H9 (cell line): ENCODE measurements at regions not wholly inside any gene's neighbourhood (a gene's known extent, or its start where the extent isn't known, plus 50 kb on each side); places are given as distances from the start of the nearest gene placed in this dataset.

ENCODE experiments used
- DNase-seq: peaks from one replicate; pipeline ENCODE4 v3.0.0-alpha.2; 2017
- H2AFZ ChIP-seq: one replicate; pipeline ENCODE4 v1.6.1; 2013; ENCODE audit warnings: mild to moderate bottlenecking, low read length, control low read depth, moderate library complexity
- H2AK5ac ChIP-seq: 2 replicates; pipeline ENCODE4 v1.6.1; 2013; ENCODE audit warnings: low read length, control low read depth, mixed read lengths; ENCODE audit not compliant: insufficient read length
- H2BK120ac ChIP-seq: one replicate; pipeline ENCODE4 v1.6.1; 2013; ENCODE audit warnings: low read depth, mild to moderate bottlenecking, low read length, control low read depth, inconsistent platforms; ENCODE audit not compliant: poor library complexity, severe bottlenecking
- H2BK12ac ChIP-seq: 2 replicates; pipeline ENCODE4 v1.6.1; 2013; ENCODE audit warnings: low read length, control low read depth, mixed read lengths, low read depth; ENCODE audit not compliant: insufficient read length
- H2BK15ac ChIP-seq: 2 replicates; pipeline ENCODE4 v1.6.1; 2013; ENCODE audit warnings: low read depth, low read length, control low read depth
- H2BK20ac ChIP-seq: one replicate; pipeline ENCODE4 v1.6.1; 2013; ENCODE audit warnings: low read depth, mild to moderate bottlenecking, low read length, control low read depth, inconsistent platforms; ENCODE audit not compliant: poor library complexity, severe bottlenecking
- H2BK5ac ChIP-seq: 2 replicates; pipeline ENCODE4 v1.6.1; 2013; ENCODE audit warnings: low read length, control low read depth, mixed read lengths; ENCODE audit not compliant: insufficient read length
- H3K14ac ChIP-seq: 2 replicates; pipeline ENCODE4 v1.6.1; 2013; ENCODE audit warnings: low read length, control low read depth; ENCODE audit not compliant: insufficient read depth
- H3K18ac ChIP-seq: 2 replicates; pipeline ENCODE4 v1.6.1; 2013; ENCODE audit warnings: low read depth, mild to moderate bottlenecking, mixed read lengths, low read length, control low read depth; ENCODE audit not compliant: insufficient read length
- H3K23ac ChIP-seq: 2 replicates; pipeline ENCODE4 v1.6.1; 2013; ENCODE audit warnings: low read length, control low read depth, mixed read lengths, low read depth; ENCODE audit not compliant: insufficient read length
- H3K23me2 ChIP-seq: 2 replicates; pipeline ENCODE4 v1.6.1; 2013; ENCODE audit warnings: low read depth, mild to moderate bottlenecking, mixed read lengths, low read length, control low read depth; ENCODE audit not compliant: insufficient read length, poor library complexity, severe bottlenecking
- H3K27ac ChIP-seq: 2 replicates; pipeline ENCODE4 v1.5.1; 2013; ENCODE audit warnings: low read length, control low read depth, mixed read lengths, low read depth; ENCODE audit not compliant: insufficient read length
- H3K27me3 ChIP-seq: 2 replicates; pipeline ENCODE4 v1.6.1; 2013; ENCODE audit warnings: low read length, control low read depth, inconsistent platforms; ENCODE audit not compliant: insufficient read depth
- H3K4ac ChIP-seq: 2 replicates; pipeline ENCODE4 v1.6.1; 2013; ENCODE audit warnings: low read depth, mild to moderate bottlenecking, control low read depth, inconsistent platforms, low read length, moderate library complexity
- H3K4me1 ChIP-seq: 2 replicates; pipeline ENCODE4 v1.6.1; 2013; ENCODE audit warnings: low read length, control low read depth, inconsistent platforms; ENCODE audit not compliant: insufficient read depth
- H3K4me2 ChIP-seq: 2 replicates; pipeline ENCODE4 v1.6.1; 2013; ENCODE audit warnings: low read length, control low read depth, mixed read lengths; ENCODE audit not compliant: insufficient read length, insufficient read depth
- H3K56ac ChIP-seq: 2 replicates; pipeline ENCODE4 v1.6.1; 2013; ENCODE audit warnings: low read depth, mild to moderate bottlenecking, mixed read lengths, low read length, control low read depth; ENCODE audit not compliant: insufficient read length
- H3K79me1 ChIP-seq: 2 replicates; pipeline ENCODE4 v1.6.1; 2013; ENCODE audit warnings: low read depth, mild to moderate bottlenecking, moderate library complexity, low read length, control low read depth, inconsistent platforms; ENCODE audit not compliant: insufficient read depth, poor library complexity, severe bottlenecking
- H3K79me2 ChIP-seq: 2 replicates; pipeline ENCODE4 v1.6.1; 2013; ENCODE audit warnings: low read length, control low read depth, inconsistent platforms; ENCODE audit not compliant: insufficient read depth
- H3K9ac ChIP-seq: 2 replicates; pipeline ENCODE4 v1.6.1; 2013; ENCODE audit warnings: low read length, control low read depth, mixed read lengths; ENCODE audit not compliant: insufficient read length; ENCODE audit errors: extremely low read depth
- H3K9me3 ChIP-seq: one replicate; pipeline ENCODE4 v1.6.1; 2013; ENCODE audit warnings: low read depth, low read length, inconsistent platforms; ENCODE audit not compliant: control insufficient read depth
- H3T11ph ChIP-seq: one replicate; pipeline ENCODE4 v1.6.1; 2013; ENCODE audit warnings: mild to moderate bottlenecking, low read length, control low read depth, inconsistent platforms
- H4K20me1 ChIP-seq: one replicate; pipeline ENCODE4 v1.6.1; 2013; ENCODE audit not compliant: control insufficient read depth, insufficient read length, insufficient read depth
- H4K5ac ChIP-seq: 2 replicates; pipeline ENCODE4 v1.6.1; 2013; ENCODE audit warnings: low read depth, mild to moderate bottlenecking, mixed read lengths, low read length, control low read depth; ENCODE audit not compliant: insufficient read length
- H4K8ac ChIP-seq: replicated peaks from 2 replicates; pipeline ENCODE4 v1.6.1; 2013; ENCODE audit warnings: low read length, control low read depth, mixed read lengths, low read depth; ENCODE audit not compliant: insufficient read length
- H4K91ac ChIP-seq: 2 replicates; pipeline ENCODE4 v1.6.1; 2013; ENCODE audit warnings: low read depth, mild to moderate bottlenecking, moderate library complexity, mixed read lengths, low read length, control low read depth; ENCODE audit not compliant: insufficient read length
- H3K27ac Mint-ChIP-seq, 3 experiments: 2 replicates in 2 of 3; 3 replicates in 1 of 3; pipeline ENCODE4 v1.8.0; 2020 to 2021; ENCODE audit warnings: mixed read lengths in 3 of 3, mild to moderate bottlenecking in 1 of 3, moderate library complexity in 1 of 3
- H3K27me3 Mint-ChIP-seq: 2 replicates; pipeline ENCODE4 v1.8.0; 2021; ENCODE audit warnings: low read depth, mild to moderate bottlenecking, moderate library complexity, mixed read lengths
- H3K36me3 Mint-ChIP-seq, 3 experiments: 2 replicates in 2 of 3; 3 replicates in 1 of 3; pipeline ENCODE4 v1.8.0; 2020 to 2021; ENCODE audit warnings: low read depth in 3 of 3, mixed read lengths in 3 of 3; ENCODE audit not compliant: insufficient read depth in 1 of 3
- H3K4me1 Mint-ChIP-seq, 2 experiments: 2 replicates each; pipeline ENCODE4 v1.8.0; 2020; ENCODE audit warnings: mixed read lengths in 2 of 2
- H3K4me3 Mint-ChIP-seq, 2 experiments: 2 replicates in 1 of 2; 3 replicates in 1 of 2; pipeline ENCODE4 v1.8.0; 2020 to 2021; ENCODE audit warnings: mild to moderate bottlenecking in 2 of 2, mixed read lengths in 2 of 2, moderate library complexity in 1 of 2
- H3K9me3 Mint-ChIP-seq, 2 experiments: 2 replicates in 1 of 2; 3 replicates in 1 of 2; pipeline ENCODE4 v1.8.0; 2020; ENCODE audit warnings: mild to moderate bottlenecking in 2 of 2, mixed read lengths in 2 of 2, moderate library complexity in 1 of 2
- CTCF ChIP-seq: fragments of 200-600 bp; sonication (generic); conservative IDR thresholded peaks from 3 replicates; pipeline ENCODE4 v1.8.0; 2021; ENCODE audit warnings: antibody characterized with exemption, mild to moderate bottlenecking
- WGBS: extraction: QIAGEN DNeasy Blood & Tissue Kit; methylation state at CpG from one replicate; pipeline ENCODE4 v1.1.7; 2013; ENCODE audit warnings: missing lambda C conversion rate, low lambda C conversion rate, mixed read lengths; ENCODE audit not compliant: insufficient read length; ENCODE audit errors: extremely low coverage; 5-methylcytosine and 5-hydroxymethylcytosine counted together

GRCh38 chr3:96106701-96107100 is 707.7 kb upstream of the EPHA6 start:
- H3K4me3 Mint-ChIP-seq = no peak overlapping the region
- H3K4me2 ChIP-seq = no peak overlapping the region
- no peaks in the 10 kb centered on the region for H3K9me3 Mint-ChIP-seq
- H3K4me1 Mint-ChIP-seq = peaks cover 0 to 7% of the 10 kb centered on the region in 2 experiments; a peak in 1 of 4 replicates
- H3K36me3 Mint-ChIP-seq = no peaks in the 10 kb centered on the region
- no peaks in the 10 kb centered on the region for H3K4me1 ChIP-seq
- no peak overlapping the region for H3K27ac ChIP-seq
- no peak overlapping the region for H2BK20ac ChIP-seq
- H3K23me2 ChIP-seq = no peaks in the 10 kb centered on the region
- H4K5ac ChIP-seq = no peak overlapping the region
- H3K27me3 ChIP-seq = no peaks in the 10 kb centered on the region
- no peak overlapping the region for H3K56ac ChIP-seq
- no peak overlapping the region for H3K18ac ChIP-seq
- no peak overlapping the region for H3K14ac ChIP-seq
- H4K8ac ChIP-seq = no peak overlapping the region
- H2AFZ ChIP-seq = no peak overlapping the region
- H2AK5ac ChIP-seq = no peak overlapping the region
- H2BK12ac ChIP-seq = no peak overlapping the region
- H2BK120ac ChIP-seq = no peak overlapping the region
- H4K20me1 ChIP-seq = no peaks in the 10 kb centered on the region
- no peak overlapping the region for H3K9ac ChIP-seq
- H3K27me3 Mint-ChIP-seq = no peaks in the 10 kb centered on the region
- WGBS = no CpG with 5 or more reads among the region's 2 CpGs
- H2BK5ac ChIP-seq = no peak overlapping the region
- H3K79me1 ChIP-seq = no peaks in the 10 kb centered on the region
- no peak overlapping the region for H3K23ac ChIP-seq
- no peak for TF ChIP-seq CTCF
- no peak for DNase-seq
- H4K91ac ChIP-seq = no peak overlapping the region
- H2BK15ac ChIP-seq = no peak overlapping the region
- no peaks in the 10 kb centered on the region for H3K79me2 ChIP-seq
- no peak overlapping the region for H3T11ph ChIP-seq
- no peak overlapping the region for H3K4ac ChIP-seq
- no peak overlapping the region for H3K27ac Mint-ChIP-seq
- H3K9me3 ChIP-seq = no peaks in the 10 kb centered on the region
